Astrocyte (in vitro differentiated cells and primary cell): ENCODE measurements at regions not wholly inside any gene's neighbourhood (a gene's known extent, or its start where the extent isn't known, plus 50 kb on each side); places are given as distances from the start of the nearest gene placed in this dataset.

ENCODE experiments used
- DNase-seq: peaks from one replicate; pipeline ENCODE4 v3.0.0-alpha.2; 2010; ENCODE audit warnings: low read depth
- FAIRE-seq: peaks from 2 replicates; lab custom pipeline; 2011; peaks lifted over from hg19 to GRCh38; lab: Jason Lieb, UNC
- H2AFZ ChIP-seq: 2 replicates; pipeline ENCODE4 v1.6.0; 2012; ENCODE audit warnings: low read depth, low read length, inconsistent platforms
- H3K27ac ChIP-seq: 2 replicates; pipeline ENCODE4 v1.5.1; 2011; ENCODE audit warnings: low read depth, low read length, inconsistent platforms
- H3K27me3 ChIP-seq: 2 replicates; pipeline ENCODE4 v1.6.0; 2011; ENCODE audit warnings: low read length, inconsistent platforms; ENCODE audit not compliant: insufficient read depth
- H3K36me3 ChIP-seq: 2 replicates; pipeline ENCODE4 v1.5.1; 2011; ENCODE audit warnings: low read length, inconsistent platforms; ENCODE audit not compliant: insufficient read depth
- H3K4me1 ChIP-seq: 2 replicates; pipeline ENCODE4 v1.5.1; 2011; ENCODE audit warnings: low read length, inconsistent platforms; ENCODE audit not compliant: insufficient read depth
- H3K4me2 ChIP-seq: 2 replicates; pipeline ENCODE4 v1.6.0; 2012; ENCODE audit warnings: low read length, inconsistent platforms
- H3K4me3 ChIP-seq: 2 replicates; pipeline ENCODE4 v1.5.1; 2011; ENCODE audit warnings: low read depth, mild to moderate bottlenecking, low read length, inconsistent platforms; ENCODE audit not compliant: insufficient read depth
- H3K79me2 ChIP-seq: 2 replicates; pipeline ENCODE4 v1.6.0; 2012; ENCODE audit warnings: mild to moderate bottlenecking, low read length, inconsistent platforms; ENCODE audit not compliant: insufficient read depth
- H3K9ac ChIP-seq: 2 replicates; pipeline ENCODE4 v1.6.0; 2012; ENCODE audit warnings: mild to moderate bottlenecking, low read length, inconsistent platforms
- H3K9me3 ChIP-seq: 2 replicates; pipeline ENCODE4 v1.5.1; 2012; ENCODE audit warnings: low read depth, mild to moderate bottlenecking, low read length, inconsistent platforms; ENCODE audit not compliant: insufficient read depth
- H4K20me1 ChIP-seq: 2 replicates; pipeline ENCODE4 v1.6.0; 2012; ENCODE audit warnings: low read length, inconsistent platforms; ENCODE audit not compliant: insufficient read depth
- H3K27ac Mint-ChIP-seq: one replicate; pipeline ENCODE4 v1.8.0; 2021; ENCODE audit warnings: mild to moderate bottlenecking, mixed read lengths; ENCODE audit not compliant: unreplicated experiment
- H3K27me3 Mint-ChIP-seq: one replicate; pipeline ENCODE4 v1.8.0; 2021; ENCODE audit warnings: low read depth, mixed read lengths; ENCODE audit not compliant: unreplicated experiment
- H3K36me3 Mint-ChIP-seq: one replicate; pipeline ENCODE4 v1.8.0; 2021; ENCODE audit warnings: low read depth, mixed read lengths; ENCODE audit not compliant: unreplicated experiment
- H3K4me1 Mint-ChIP-seq: one replicate; pipeline ENCODE4 v1.8.0; 2021; ENCODE audit warnings: low read depth, mixed read lengths; ENCODE audit not compliant: unreplicated experiment
- H3K4me3 Mint-ChIP-seq: one replicate; pipeline ENCODE4 v1.8.0; 2021; ENCODE audit warnings: mild to moderate bottlenecking, moderate library complexity, mixed read lengths; ENCODE audit not compliant: unreplicated experiment
- H3K9me3 Mint-ChIP-seq: one replicate; pipeline ENCODE4 v1.8.0; 2021; ENCODE audit warnings: mild to moderate bottlenecking, mixed read lengths; ENCODE audit not compliant: unreplicated experiment
- EZH2 ChIP-seq: IDR thresholded peaks from 2 replicates; pipeline ENCODE4 v1.6.1; 2012; ENCODE audit warnings: mild to moderate bottlenecking, low read length, inconsistent platforms; ENCODE audit not compliant: insufficient read depth
- TF ChIP-seq, protein P1 (sequence below): IDR thresholded peaks from 2 replicates; pipeline ENCODE4 v1.5.1; 2011; ENCODE audit warnings: low read depth, mild to moderate bottlenecking, inconsistent platforms, low read length, moderate library complexity; ENCODE audit not compliant: insufficient read depth

- FAIRE-seq (no peak), DNase-seq (no peak)
- H2AFZ ChIP-seq = no peak overlapping the region
- no peak overlapping the region for H3K27ac Mint-ChIP-seq
- no peak overlapping the region for H3K4me3 Mint-ChIP-seq
- H3K4me1 Mint-ChIP-seq = no peaks in the 10 kb centered on the region
- no peaks in the 10 kb centered on the region for H3K36me3 Mint-ChIP-seq
- TF ChIP-seq, protein P1, sequence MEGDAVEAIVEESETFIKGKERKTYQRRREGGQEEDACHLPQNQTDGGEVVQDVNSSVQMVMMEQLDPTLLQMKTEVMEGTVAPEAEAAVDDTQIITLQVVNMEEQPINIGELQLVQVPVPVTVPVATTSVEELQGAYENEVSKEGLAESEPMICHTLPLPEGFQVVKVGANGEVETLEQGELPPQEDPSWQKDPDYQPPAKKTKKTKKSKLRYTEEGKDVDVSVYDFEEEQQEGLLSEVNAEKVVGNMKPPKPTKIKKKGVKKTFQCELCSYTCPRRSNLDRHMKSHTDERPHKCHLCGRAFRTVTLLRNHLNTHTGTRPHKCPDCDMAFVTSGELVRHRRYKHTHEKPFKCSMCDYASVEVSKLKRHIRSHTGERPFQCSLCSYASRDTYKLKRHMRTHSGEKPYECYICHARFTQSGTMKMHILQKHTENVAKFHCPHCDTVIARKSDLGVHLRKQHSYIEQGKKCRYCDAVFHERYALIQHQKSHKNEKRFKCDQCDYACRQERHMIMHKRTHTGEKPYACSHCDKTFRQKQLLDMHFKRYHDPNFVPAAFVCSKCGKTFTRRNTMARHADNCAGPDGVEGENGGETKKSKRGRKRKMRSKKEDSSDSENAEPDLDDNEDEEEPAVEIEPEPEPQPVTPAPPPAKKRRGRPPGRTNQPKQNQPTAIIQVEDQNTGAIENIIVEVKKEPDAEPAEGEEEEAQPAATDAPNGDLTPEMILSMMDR = no peak
- no peak for TF ChIP-seq EZH2
- no peak overlapping the region for H3K27ac ChIP-seq
- H3K36me3 ChIP-seq = no peaks in the 10 kb centered on the region
- no peaks in the 10 kb centered on the region for H3K27me3 ChIP-seq
- H4K20me1 ChIP-seq = no peaks in the 10 kb centered on the region
- no peaks in the 10 kb centered on the region for H3K9me3 ChIP-seq
- H3K9ac ChIP-seq = no peak overlapping the region
- H3K9me3 Mint-ChIP-seq = no peaks in the 10 kb centered on the region
- no peak overlapping the region for H3K4me2 ChIP-seq
- H3K79me2 ChIP-seq = no peaks in the 10 kb centered on the region
- H3K4me3 ChIP-seq = no peak overlapping the region
- no peaks in the 10 kb centered on the region for H3K4me1 ChIP-seq
- H3K27me3 Mint-ChIP-seq = no peaks in the 10 kb centered on the region
Measured at GRCh38 chr3:74053970-74054516, 429.3 kb upstream of the PDZRN3 start.

DNA sequence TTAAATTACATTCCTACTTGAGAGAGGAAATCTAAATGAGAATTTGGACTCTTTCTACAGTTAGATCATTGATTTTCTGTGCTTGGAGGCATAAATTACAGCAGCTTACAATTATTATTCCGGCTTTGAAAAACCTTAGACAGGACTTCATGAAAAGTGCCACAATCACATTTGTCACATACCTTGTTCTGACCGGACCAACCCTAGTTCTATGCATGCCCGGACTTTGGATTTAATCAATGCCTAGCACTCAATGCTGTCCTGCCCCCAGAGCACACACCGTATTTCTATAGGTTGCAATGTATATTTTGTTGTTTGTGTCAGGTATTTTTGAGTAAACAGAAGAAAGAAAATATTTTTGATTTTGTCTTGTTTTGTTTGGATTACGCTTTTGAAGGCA is 424.7 kb upstream of the PDZRN3 start:
- Mint-ChIP-seq H3K4me1 (no peaks in the 10 kb centered on the region), H3K36me3 (no peaks in the 10 kb centered on the region), H3K4me3 (no peak overlapping the region), H3K9me3 (no peaks in the 10 kb centered on the region), H3K27me3 (no peaks in the 10 kb centered on the region), H3K27ac (no peak overlapping the region)
- Histone ChIP-seq H3K27ac (no peak overlapping the region), H2AFZ (no peak overlapping the region), H3K36me3 (no peaks in the 10 kb centered on the region), H3K4me1 (no peaks in the 10 kb centered on the region), H3K79me2 (no peaks in the 10 kb centered on the region), H3K9ac (no peak overlapping the region), H3K4me2 (no peak overlapping the region), H3K9me3 (no peaks in the 10 kb centered on the region), H3K4me3 (no peak overlapping the region), H3K27me3 (no peaks in the 10 kb centered on the region), H4K20me1 (no peaks in the 10 kb centered on the region)
- no peak for FAIRE-seq
- TF ChIP-seq EZH2 = no peak
- TF ChIP-seq, protein P1 = no peak
- no peak for DNase-seq

- H3K27ac ChIP-seq = no peak overlapping the region
- no peak overlapping the region for H3K9ac ChIP-seq
- H3K4me1 Mint-ChIP-seq = no peaks in the 10 kb centered on the region
- FAIRE-seq (no peak), DNase-seq (no peak)
- H4K20me1 ChIP-seq = no peaks in the 10 kb centered on the region
- no peaks in the 10 kb centered on the region for H3K9me3 ChIP-seq
- H3K36me3 Mint-ChIP-seq = no peaks in the 10 kb centered on the region
- H3K4me3 Mint-ChIP-seq = no peak overlapping the region
- H3K27me3 ChIP-seq = no peaks in the 10 kb centered on the region
- no peaks in the 10 kb centered on the region for H3K27me3 Mint-ChIP-seq
- no peak overlapping the region for H3K4me2 ChIP-seq
- H2AFZ ChIP-seq = no peak overlapping the region
- no peaks in the 10 kb centered on the region for H3K4me1 ChIP-seq
- no peak overlapping the region for H3K4me3 ChIP-seq
- H3K9me3 Mint-ChIP-seq = no peaks in the 10 kb centered on the region
- H3K27ac Mint-ChIP-seq = no peak overlapping the region
- H3K36me3 ChIP-seq = no peaks in the 10 kb centered on the region
- TF ChIP-seq, protein P1 = no peak
- no peak for TF ChIP-seq EZH2
- H3K79me2 ChIP-seq = no peaks in the 10 kb centered on the region
Measured at GRCh38 chr3:74048699-74049098, 424.0 kb upstream of the PDZRN3 start.
